Breast epithelium (tissue), 4 donors: ENCODE measurements at regions not wholly inside any gene's neighbourhood (a gene's known extent, or its start where the extent isn't known, plus 50 kb on each side); places are given as distances from the start of the nearest gene placed in this dataset.

Experiments used
- DNase-seq, 2 donors: peaks; one replicate each; pipeline ENCODE4 v3.0.0-alpha.2; 2019; ENCODE audit warnings: low spot score in 2 of 2
- H3K27ac ChIP-seq, 2 donors: fragments of 200-600 bp; sonication (generic) in 1 of 2; one replicate each; pipeline ENCODE4 v1.5.1; 2016 to 2019; ENCODE audit warnings: mild to moderate bottlenecking in 1 of 2
- H3K27me3 ChIP-seq, 2 donors: fragments of 200-600 bp; sonication (generic) in 1 of 2; one replicate each; pipeline versions ENCODE4 v1.5.1 to v1.6.0; 2017 to 2019; ENCODE audit warnings: control low read depth in 1 of 2, mild to moderate bottlenecking in 1 of 2
- H3K36me3 ChIP-seq: fragments of 200-600 bp; one replicate; pipeline ENCODE4 v1.5.1; 2019
- H3K4me1 ChIP-seq, 2 donors: fragments of 200-600 bp; sonication (generic); one replicate each; pipeline ENCODE4 v1.5.1; 2016 to 2019; ENCODE audit warnings: control low read depth in 1 of 2
- H3K4me3 ChIP-seq, 3 donors: fragments of 200-600 bp; sonication (generic); 1 replicate in 2 of 3; 2 replicates in 1 of 3; pipeline ENCODE4 v1.5.1; 2016 to 2019; ENCODE audit warnings: mild to moderate bottlenecking in 3 of 3, moderate library complexity in 2 of 3
- H3K9me3 ChIP-seq, 2 donors: fragments of 200-600 bp; sonication (generic) in 1 of 2; one replicate each; pipeline ENCODE4 v1.5.1; 2016 to 2019; ENCODE audit warnings: control low read depth in 1 of 2
- CTCF ChIP-seq, 3 donors: fragments of 450-650 bp; IDR thresholded peaks; one replicate each; pipeline ENCODE4 v1.5.1; 2016 to 2017; ENCODE audit warnings: antibody characterized with exemption in 3 of 3, mild to moderate bottlenecking in 3 of 3, moderate library complexity in 3 of 3
- POLR2A ChIP-seq: fragments of 450-650 bp; IDR thresholded peaks from one replicate; pipeline ENCODE4 v1.6.1; 2016; ENCODE audit warnings: antibody characterized with exemption, mild to moderate bottlenecking, moderate library complexity
- POLR2AphosphoS5 ChIP-seq, 3 donors: sonication (generic); formaldehyde crosslinking; IDR thresholded peaks; one replicate each; pipeline ENCODE4 v1.6.1; 2017; ENCODE audit warnings: antibody characterized with exemption in 3 of 3
- intact Hi-C: fragments of 100-400 bp; cut with DNase I; formaldehyde crosslinking; loops from one replicate; pipeline ENCODE4 v1.15.1; 2023; ENCODE audit warnings: low total_unique reads

DNA sequence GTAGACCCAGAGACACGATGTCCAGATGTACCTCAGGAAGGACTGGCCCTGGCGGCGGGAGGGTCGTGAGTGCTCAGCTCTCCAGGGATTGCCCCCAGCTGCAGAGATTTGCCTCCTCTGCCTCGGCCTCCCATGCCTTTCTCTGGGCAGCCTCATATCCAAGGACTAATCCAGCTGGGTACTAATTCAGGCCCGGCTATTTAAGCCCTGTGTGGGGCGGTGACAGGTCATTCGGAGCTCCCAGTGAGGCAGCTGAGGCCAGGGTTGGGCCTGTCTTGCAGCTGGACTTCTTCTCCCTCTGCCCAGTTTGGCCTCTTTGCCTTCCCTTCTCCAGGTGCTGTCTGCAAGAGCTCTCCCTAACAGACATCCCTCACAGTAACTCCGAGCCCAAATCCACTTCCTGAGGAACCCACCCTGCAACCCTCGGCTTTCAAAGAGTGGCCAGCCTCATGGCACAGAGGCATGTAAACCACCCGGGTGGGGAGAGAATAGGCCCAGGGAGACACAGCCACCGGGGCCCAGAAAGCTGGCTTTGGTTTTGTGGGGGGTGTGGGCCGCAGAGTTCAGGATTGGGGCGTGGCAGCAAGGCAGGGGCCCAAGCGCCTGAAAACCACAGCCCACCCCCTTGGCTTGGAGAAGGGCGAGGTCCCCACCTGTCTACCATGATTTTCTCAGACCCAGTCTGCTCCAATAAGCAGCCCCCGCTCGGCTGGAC, 85.8 kb downstream of the PPCDC start:
- H3K27me3 ChIP-seq = no peaks in the 10 kb centered on the region
- peaks cover 0 to 6% of the 10 kb centered on the region in 2 donors for H3K9me3 ChIP-seq
- no peaks in the 10 kb centered on the region for H3K4me1 ChIP-seq
- intact Hi-C loops = no loop called here
- H3K27ac ChIP-seq = no peak overlapping the region
- no peaks in the 10 kb centered on the region for H3K36me3 ChIP-seq
- TF ChIP-seq POLR2AphosphoS5 (IDR thresholded peaks at IDR 0.05) (no peak), POLR2A (no peak), CTCF (IDR thresholded peaks at IDR 0.05) (no peak)
- no peak for DNase-seq
- H3K4me3 ChIP-seq = no peak overlapping the region

GRCh38 chr15:75109736-75110130, 86.3 kb downstream of the PPCDC start:
- TF ChIP-seq CTCF (IDR thresholded peaks at IDR 0.05) (no peak), POLR2AphosphoS5 (IDR thresholded peaks at IDR 0.05) (no peak), POLR2A (no peak)
- intact Hi-C loops = no loop called here
- no peaks in the 10 kb centered on the region for H3K27me3 ChIP-seq

DNA sequence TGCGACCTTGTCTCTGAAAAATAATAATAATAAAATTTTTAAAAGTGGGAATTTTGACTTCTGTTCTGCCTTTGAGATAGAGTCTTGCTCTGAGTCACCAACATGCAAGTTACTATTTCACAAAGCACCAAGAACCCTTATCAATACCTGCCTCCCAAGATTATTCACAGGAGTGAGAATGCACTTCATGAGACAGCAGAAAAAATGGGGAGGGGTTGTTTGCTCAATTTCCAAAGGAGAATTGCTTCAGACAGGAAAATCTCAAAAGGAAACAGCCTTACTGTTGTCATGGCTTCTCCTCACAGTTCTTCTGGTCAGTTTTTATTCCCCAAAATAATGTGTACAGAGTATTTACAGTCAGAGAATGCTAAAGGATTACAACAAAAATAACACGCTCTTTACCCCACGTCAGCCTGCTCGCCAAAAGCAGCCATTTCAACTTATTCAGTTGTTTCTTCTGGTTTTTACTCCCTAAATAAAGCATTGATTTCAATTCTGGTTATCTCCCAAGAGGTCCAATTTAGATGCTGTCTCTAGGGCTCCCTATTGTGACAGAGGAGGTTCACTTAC, 89.0 kb downstream of the PPCDC start:
- no peaks in the 10 kb centered on the region for H3K4me1 ChIP-seq
- peaks cover 0 to 7% of the 10 kb centered on the region in 2 donors for H3K9me3 ChIP-seq
- no peaks in the 10 kb centered on the region for H3K27me3 ChIP-seq
- H3K4me3 ChIP-seq = no peak overlapping the region
- intact Hi-C loops = no loop called here
- no peak for TF ChIP-seq POLR2A
- no peak for TF ChIP-seq CTCF (IDR thresholded peaks at IDR 0.05)
- TF ChIP-seq POLR2AphosphoS5 (IDR thresholded peaks at IDR 0.05) = no peak
- no peaks in the 10 kb centered on the region for H3K36me3 ChIP-seq
- no peak for DNase-seq
- no peak overlapping the region for H3K27ac ChIP-seq

More at GRCh38 chr15:75109736-75110130, 86.3 kb downstream of the PPCDC start:
- no peaks in the 10 kb centered on the region for H3K4me1 ChIP-seq
- no peak overlapping the region for H3K27ac ChIP-seq
- peaks cover 0 to 7% of the 10 kb centered on the region in 2 donors for H3K9me3 ChIP-seq
- H3K4me3 ChIP-seq = no peak overlapping the region
- no peaks in the 10 kb centered on the region for H3K36me3 ChIP-seq
- DNase-seq = no peak

DNA sequence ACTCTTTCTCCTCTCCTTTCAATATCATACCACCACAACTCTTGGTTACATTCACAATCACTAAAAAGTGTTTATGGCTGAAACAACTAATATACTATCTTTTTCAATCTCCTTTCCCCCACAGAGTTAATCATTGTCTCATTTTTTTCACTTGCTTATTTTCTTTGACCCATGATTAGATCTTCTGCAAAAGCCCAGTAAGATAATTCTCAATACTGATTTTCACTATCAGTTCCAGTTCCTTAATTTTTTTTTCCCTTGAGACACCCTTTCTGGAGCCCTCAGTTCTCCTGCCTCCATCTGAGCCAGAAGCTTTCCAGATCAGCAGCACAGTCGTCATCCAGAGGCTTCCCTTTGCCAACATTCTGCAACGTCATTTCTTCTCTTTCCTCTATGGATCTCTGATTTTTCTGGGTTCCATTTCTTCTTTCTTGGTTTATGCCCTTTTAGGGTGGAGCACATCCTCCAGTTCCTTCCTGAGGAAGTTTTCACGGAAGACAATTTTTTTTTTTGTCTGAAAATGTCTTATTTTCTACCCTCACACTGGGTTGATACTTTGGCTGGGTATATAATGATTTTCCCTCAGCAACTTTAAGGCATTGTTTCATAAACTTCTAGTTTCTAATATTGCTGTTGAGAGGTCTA, 88.7 kb upstream of the C15orf39 start:
- H3K4me1 ChIP-seq = no peaks in the 10 kb centered on the region
- TF ChIP-seq CTCF (IDR thresholded peaks at IDR 0.05) (no peak), POLR2AphosphoS5 (IDR thresholded peaks at IDR 0.05) (no peak), POLR2A (no peak)
- H3K27ac ChIP-seq = no peak overlapping the region
- DNase-seq = no peak
- H3K36me3 ChIP-seq = no peaks in the 10 kb centered on the region
- peaks cover 0 to 7% of the 10 kb centered on the region in 2 donors for H3K9me3 ChIP-seq
- H3K4me3 ChIP-seq = no peak overlapping the region
- intact Hi-C loops = no loop called here
- H3K27me3 ChIP-seq = no peaks in the 10 kb centered on the region

GRCh38 chr15:75114327-75114726, 87.4 kb upstream of the C15orf39 start:
- Histone ChIP-seq H3K4me3 (no peak overlapping the region), H3K9me3 (peaks cover 0 to 7% of the 10 kb centered on the region in 2 donors), H3K27me3 (no peaks in the 10 kb centered on the region), H3K36me3 (no peaks in the 10 kb centered on the region), H3K4me1 (no peaks in the 10 kb centered on the region), H3K27ac (no peak overlapping the region)
- no peak for DNase-seq
- intact Hi-C loops = no loop called here
- TF ChIP-seq POLR2A = no peak
